ENCODE measurements at regions not wholly inside any gene's neighbourhood (a gene's known extent, or its start where the extent isn't known, plus 50 kb on each side); places are given as distances from the start of the nearest gene placed in this dataset.

DNA sequence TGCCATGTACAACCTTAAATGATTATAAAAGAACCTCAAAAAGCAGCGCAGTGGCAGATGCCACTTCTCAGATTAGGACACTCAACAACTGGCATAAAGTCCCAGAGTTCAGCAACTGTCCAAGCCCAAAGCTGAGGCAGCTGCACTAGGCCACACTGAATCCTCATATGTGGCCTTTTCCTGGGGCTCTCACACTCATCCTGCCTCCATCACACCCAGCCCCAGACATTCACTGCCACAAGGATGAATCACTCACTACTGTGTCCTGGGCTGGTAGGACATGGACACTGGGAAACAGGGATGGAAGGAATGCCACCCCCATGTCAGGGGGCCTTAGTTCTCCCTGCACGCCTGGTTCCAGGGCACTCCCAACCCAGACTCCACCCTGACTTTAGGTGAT is 547.7 kb downstream of the TNS3 start:
- H3K36me3 ChIP-seq (ENCODE audit: control insufficient read depth in 2 of 2, insufficient read depth in 2 of 2, low read length in 1 of 2), result no peaks in the 10 kb centered on the region
- H3K4me1 ChIP-seq (ENCODE audit: control insufficient read depth in 2 of 2, insufficient read depth in 2 of 2, low read length in 1 of 2), result no peaks in the 10 kb centered on the region
- 94 to 99% methylated on average over 2 of the region's 2 CpGs for WGBS, 2 donors
- no peak overlapping the region for H3K4me3 ChIP-seq (ENCODE audit: low read depth in 1 of 2, low read length in 2 of 2)
- no peaks in the 10 kb centered on the region for H3K27me3 ChIP-seq (ENCODE audit: control insufficient read depth in 1 of 2, insufficient read depth in 2 of 2, low read length in 2 of 2)
- H3K9me3 ChIP-seq (ENCODE audit: control insufficient read depth in 2 of 2, insufficient read depth in 1 of 2, low read depth in 1 of 2, low read length in 1 of 2), result no peaks in the 10 kb centered on the region
- no peak overlapping the region for H3K27ac ChIP-seq (ENCODE audit: low read depth in 2 of 2, low read length in 1 of 2)

DNA sequence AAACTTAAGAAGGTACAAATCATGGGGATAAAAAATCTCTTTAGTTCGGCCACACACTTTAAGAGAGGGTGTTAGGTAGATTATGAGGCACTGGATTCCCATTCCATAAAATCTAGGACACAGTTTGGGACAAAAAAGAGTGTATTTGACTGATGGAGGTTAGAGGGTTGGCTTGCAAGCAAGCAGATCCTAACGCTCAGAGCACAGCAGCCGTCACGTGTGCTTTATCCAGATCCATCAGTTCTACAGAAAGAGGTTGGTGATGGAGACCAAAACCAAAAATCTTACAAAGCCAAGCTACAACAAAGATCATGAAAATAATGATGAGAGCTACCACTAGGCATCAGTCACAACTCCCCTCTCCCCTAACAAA is 549.4 kb downstream of the TNS3 start:
- WGBS, 2 donors, result 75 to 79% methylated on average over 4 of the region's 4 CpGs
- Histone ChIP-seq H3K27ac (ENCODE audit: low read depth in 2 of 2, low read length in 1 of 2) (no peak overlapping the region), H3K36me3 (ENCODE audit: control insufficient read depth in 2 of 2, insufficient read depth in 2 of 2, low read length in 1 of 2) (no peaks in the 10 kb centered on the region), H3K27me3 (ENCODE audit: control insufficient read depth in 1 of 2, insufficient read depth in 2 of 2, low read length in 2 of 2) (no peaks in the 10 kb centered on the region), H3K4me1 (ENCODE audit: control insufficient read depth in 2 of 2, insufficient read depth in 2 of 2, low read length in 1 of 2) (no peaks in the 10 kb centered on the region), H3K9me3 (ENCODE audit: control insufficient read depth in 2 of 2, insufficient read depth in 1 of 2, low read depth in 1 of 2, low read length in 1 of 2) (no peaks in the 10 kb centered on the region), H3K4me3 (ENCODE audit: low read depth in 1 of 2, low read length in 2 of 2) (no peak overlapping the region)

DNA sequence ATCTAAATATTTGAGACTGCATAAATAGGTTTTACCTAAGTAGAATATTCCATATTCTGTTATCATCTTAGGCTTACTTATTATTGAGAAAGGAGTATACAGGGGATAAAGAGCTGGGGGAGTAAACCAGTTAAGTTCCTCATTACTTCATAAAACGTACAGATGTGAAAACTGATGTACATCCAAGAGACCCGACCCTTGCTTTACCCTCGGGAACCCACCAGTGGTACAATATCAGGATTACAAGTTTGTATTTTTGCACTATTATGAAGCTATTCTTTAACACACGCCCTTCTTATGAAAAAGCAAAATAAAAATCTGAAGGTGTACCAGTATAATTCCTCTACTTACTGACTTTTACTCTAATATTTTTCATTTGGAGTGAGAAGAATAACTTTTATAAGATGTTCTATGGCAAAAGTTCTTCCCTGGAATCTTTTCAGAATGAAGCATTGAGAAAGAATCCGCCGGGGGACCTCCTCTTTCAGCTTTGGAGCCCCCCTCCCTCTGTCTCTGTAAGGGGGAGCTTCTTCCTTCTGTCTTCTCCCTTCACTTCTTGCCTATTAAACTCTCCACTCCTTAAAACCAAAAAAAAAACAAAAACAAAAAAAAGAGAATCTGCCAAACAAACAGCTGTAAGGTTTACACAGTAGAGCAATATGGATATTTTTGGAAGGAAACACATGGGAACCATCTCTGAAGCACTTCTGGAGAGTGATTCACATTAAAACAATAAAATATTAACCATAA is 550.0 kb downstream of the TNS3 start:
- Histone ChIP-seq H3K36me3 (ENCODE audit: control insufficient read depth in 2 of 2, insufficient read depth in 2 of 2, low read length in 1 of 2) (no peaks in the 10 kb centered on the region), H3K27me3 (ENCODE audit: control insufficient read depth in 1 of 2, insufficient read depth in 2 of 2, low read length in 2 of 2) (no peaks in the 10 kb centered on the region), H3K9me3 (ENCODE audit: control insufficient read depth in 2 of 2, insufficient read depth in 1 of 2, low read depth in 1 of 2, low read length in 1 of 2) (no peaks in the 10 kb centered on the region), H3K4me1 (ENCODE audit: control insufficient read depth in 2 of 2, insufficient read depth in 2 of 2, low read length in 1 of 2) (no peaks in the 10 kb centered on the region), H3K4me3 (ENCODE audit: low read depth in 1 of 2, low read length in 2 of 2) (no peak overlapping the region), H3K27ac (ENCODE audit: low read depth in 2 of 2, low read length in 1 of 2) (no peak overlapping the region)
- WGBS, 2 donors, result 66 to 68% methylated on average over 6 of the region's 6 CpGs

DNA sequence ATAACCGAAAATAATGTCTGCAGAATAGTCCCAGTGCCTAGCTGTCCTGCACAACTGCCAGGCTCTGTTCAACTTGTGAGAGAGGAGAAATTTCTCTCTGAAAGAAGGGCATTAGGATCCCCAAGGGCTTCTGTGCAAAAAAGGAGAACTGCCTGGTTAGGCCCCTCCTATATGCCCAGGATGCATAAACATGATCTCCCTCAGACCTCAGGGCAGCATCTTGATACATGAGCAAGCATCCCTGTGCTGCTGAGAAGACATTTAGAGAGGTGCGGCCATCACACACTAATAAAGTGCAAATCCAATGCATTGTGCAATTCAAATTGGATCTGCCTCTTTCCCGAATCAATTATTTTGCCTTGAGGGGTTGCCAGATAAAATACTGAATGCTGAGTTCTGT is 553.6 kb downstream of the TNS3 start:
- Histone ChIP-seq H3K36me3 (ENCODE audit: control insufficient read depth in 2 of 2, insufficient read depth in 2 of 2, low read length in 1 of 2) (no peaks in the 10 kb centered on the region), H3K9me3 (ENCODE audit: control insufficient read depth in 2 of 2, insufficient read depth in 1 of 2, low read depth in 1 of 2, low read length in 1 of 2) (no peaks in the 10 kb centered on the region), H3K27me3 (ENCODE audit: control insufficient read depth in 1 of 2, insufficient read depth in 2 of 2, low read length in 2 of 2) (no peaks in the 10 kb centered on the region), H3K27ac (ENCODE audit: low read depth in 2 of 2, low read length in 1 of 2) (no peak overlapping the region), H3K4me3 (ENCODE audit: low read depth in 1 of 2, low read length in 2 of 2) (no peak overlapping the region), H3K4me1 (ENCODE audit: control insufficient read depth in 2 of 2, insufficient read depth in 2 of 2, low read length in 1 of 2) (no peaks in the 10 kb centered on the region)
- 70 to 83% methylated on average over 3 of the region's 3 CpGs for WGBS, 2 donors

DNA sequence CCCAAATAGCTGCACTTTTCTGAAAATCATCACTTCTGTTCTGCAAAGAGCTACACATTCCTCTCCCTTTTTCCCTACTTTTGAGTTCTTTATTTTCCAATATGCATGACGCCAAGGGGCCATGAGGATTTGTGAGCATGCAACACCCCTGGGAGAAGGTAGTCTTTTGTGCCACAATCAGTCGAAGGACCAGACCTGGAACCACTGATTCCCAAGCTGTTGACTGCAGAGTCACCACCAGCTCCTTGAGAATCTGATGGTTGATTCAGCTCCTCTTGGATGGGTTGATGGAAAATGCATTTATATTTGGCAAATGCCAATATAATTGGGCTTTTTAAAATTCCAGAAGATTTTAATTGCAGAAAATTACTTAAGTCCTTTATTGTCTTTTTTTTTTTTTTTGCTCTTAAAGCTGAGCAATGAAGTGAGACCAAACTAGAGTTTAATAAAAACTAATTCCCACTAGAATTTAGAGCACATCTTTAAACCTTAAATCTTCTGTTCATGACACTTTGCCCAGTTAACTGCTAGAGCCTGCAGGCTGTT is 554.1 kb downstream of the TNS3 start:
- Histone ChIP-seq H3K36me3 (ENCODE audit: control insufficient read depth in 2 of 2, insufficient read depth in 2 of 2, low read length in 1 of 2) (no peaks in the 10 kb centered on the region), H3K27me3 (ENCODE audit: control insufficient read depth in 1 of 2, insufficient read depth in 2 of 2, low read length in 2 of 2) (no peaks in the 10 kb centered on the region), H3K9me3 (ENCODE audit: control insufficient read depth in 2 of 2, insufficient read depth in 1 of 2, low read depth in 1 of 2, low read length in 1 of 2) (no peaks in the 10 kb centered on the region), H3K4me1 (ENCODE audit: control insufficient read depth in 2 of 2, insufficient read depth in 2 of 2, low read length in 1 of 2) (no peaks in the 10 kb centered on the region), H3K27ac (ENCODE audit: low read depth in 2 of 2, low read length in 1 of 2) (no peak overlapping the region), H3K4me3 (ENCODE audit: low read depth in 1 of 2, low read length in 2 of 2) (no peak overlapping the region)
- WGBS, 2 donors, result 77 to 83% methylated on average over 2 of the region's 2 CpGs

DNA sequence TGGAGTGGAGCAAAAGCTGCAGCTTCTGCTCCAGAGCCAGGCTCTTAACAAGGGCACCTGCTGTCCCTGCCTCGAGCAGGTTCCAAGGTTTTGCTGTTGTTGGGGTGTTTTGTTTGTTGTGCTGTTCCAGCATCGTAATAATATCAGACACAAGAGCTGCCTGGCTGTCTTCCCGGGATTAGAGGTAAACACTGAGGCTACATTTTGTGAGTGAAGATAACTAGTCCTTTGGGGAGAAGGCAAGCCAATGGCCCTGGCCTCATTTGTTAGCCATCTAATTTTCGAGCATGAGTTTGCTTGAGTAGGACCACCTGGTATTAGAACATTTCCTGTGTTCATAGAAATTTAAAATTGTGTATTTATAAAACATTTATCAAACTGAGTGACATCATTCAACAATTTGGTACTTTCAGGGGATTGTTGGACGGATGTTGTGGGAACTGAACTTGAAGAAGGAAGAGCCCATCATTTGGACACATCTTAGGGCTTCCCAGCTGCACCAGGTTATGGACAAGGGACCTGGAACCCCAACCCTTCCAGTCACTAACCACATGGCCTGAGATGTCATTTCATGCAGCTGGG is 555.0 kb downstream of the TNS3 start:
- WGBS, 2 donors, result 59 to 62% methylated on average over 5 of the region's 5 CpGs
- no peak overlapping the region for H3K27ac ChIP-seq (ENCODE audit: low read depth in 2 of 2, low read length in 1 of 2)
- H3K4me3 ChIP-seq (ENCODE audit: low read depth in 1 of 2, low read length in 2 of 2), result no peak overlapping the region
- no peaks in the 10 kb centered on the region for H3K9me3 ChIP-seq (ENCODE audit: control insufficient read depth in 2 of 2, insufficient read depth in 1 of 2, low read depth in 1 of 2, low read length in 1 of 2)
- H3K36me3 ChIP-seq (ENCODE audit: control insufficient read depth in 2 of 2, insufficient read depth in 2 of 2, low read length in 1 of 2), result no peaks in the 10 kb centered on the region
- no peaks in the 10 kb centered on the region for H3K27me3 ChIP-seq (ENCODE audit: control insufficient read depth in 1 of 2, insufficient read depth in 2 of 2, low read length in 2 of 2)
- no peaks in the 10 kb centered on the region for H3K4me1 ChIP-seq (ENCODE audit: control insufficient read depth in 2 of 2, insufficient read depth in 2 of 2, low read length in 1 of 2)

DNA sequence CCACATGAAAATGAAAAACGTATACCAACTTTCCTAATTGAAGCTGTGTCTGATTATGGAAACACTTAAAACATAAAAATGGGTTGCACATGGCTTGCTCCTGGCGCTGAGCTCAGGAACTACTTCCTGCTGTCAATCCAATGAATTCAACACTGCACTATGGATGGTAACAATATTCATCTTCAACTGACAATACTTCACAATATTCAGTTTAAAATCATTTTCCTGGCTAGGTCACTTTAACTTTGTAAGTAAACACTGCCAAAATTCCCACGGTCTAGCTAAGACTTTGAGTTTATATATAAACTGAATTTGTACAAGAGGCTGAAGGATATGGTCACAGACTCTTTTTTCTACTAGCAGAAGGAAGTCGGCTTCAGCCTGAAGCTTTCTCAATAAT is 556.9 kb downstream of the TNS3 start:
- Histone ChIP-seq H3K36me3 (ENCODE audit: control insufficient read depth in 2 of 2, insufficient read depth in 2 of 2, low read length in 1 of 2) (no peaks in the 10 kb centered on the region), H3K4me1 (ENCODE audit: control insufficient read depth in 2 of 2, insufficient read depth in 2 of 2, low read length in 1 of 2) (no peaks in the 10 kb centered on the region), H3K27me3 (ENCODE audit: control insufficient read depth in 1 of 2, insufficient read depth in 2 of 2, low read length in 2 of 2) (no peaks in the 10 kb centered on the region), H3K9me3 (ENCODE audit: control insufficient read depth in 2 of 2, insufficient read depth in 1 of 2, low read depth in 1 of 2, low read length in 1 of 2) (no peaks in the 10 kb centered on the region), H3K4me3 (ENCODE audit: low read depth in 1 of 2, low read length in 2 of 2) (no peak overlapping the region), H3K27ac (ENCODE audit: low read depth in 2 of 2, low read length in 1 of 2) (no peak overlapping the region)
- 54 to 60% methylated on average over 4 of the region's 4 CpGs for WGBS, 2 donors

DNA sequence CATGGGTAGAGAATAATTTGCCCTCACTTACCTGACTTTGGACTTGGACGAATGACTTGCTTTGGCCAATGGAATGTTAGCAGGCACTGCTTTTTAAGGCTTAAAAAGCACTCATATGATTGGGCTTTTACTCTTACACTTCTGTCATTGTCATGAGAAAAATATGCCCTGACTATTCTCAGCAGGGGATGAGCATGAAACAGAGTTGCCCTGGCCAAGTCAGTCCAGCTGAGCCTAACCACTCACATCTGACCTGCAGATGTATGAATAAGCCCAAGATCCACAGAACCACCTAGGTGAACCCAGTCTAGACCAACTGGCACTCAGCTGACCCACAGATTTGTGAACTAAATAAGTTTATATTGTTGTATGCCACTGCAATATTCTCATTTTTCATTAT is 573.5 kb downstream of the TNS3 start:
- Histone ChIP-seq H3K27ac (ENCODE audit: low read depth in 2 of 2, low read length in 1 of 2) (no peak overlapping the region), H3K4me1 (ENCODE audit: control insufficient read depth in 2 of 2, insufficient read depth in 2 of 2, low read length in 1 of 2) (no peaks in the 10 kb centered on the region), H3K36me3 (ENCODE audit: control insufficient read depth in 2 of 2, insufficient read depth in 2 of 2, low read length in 1 of 2) (no peaks in the 10 kb centered on the region), H3K9me3 (ENCODE audit: control insufficient read depth in 2 of 2, insufficient read depth in 1 of 2, low read depth in 1 of 2, low read length in 1 of 2) (no peaks in the 10 kb centered on the region), H3K4me3 (ENCODE audit: low read depth in 1 of 2, low read length in 2 of 2) (no peak overlapping the region), H3K27me3 (ENCODE audit: control insufficient read depth in 1 of 2, insufficient read depth in 2 of 2, low read length in 2 of 2) (no peaks in the 10 kb centered on the region)
- WGBS, 2 donors, result 85 to 97% methylated on average over 1 of the region's 1 CpG

DNA sequence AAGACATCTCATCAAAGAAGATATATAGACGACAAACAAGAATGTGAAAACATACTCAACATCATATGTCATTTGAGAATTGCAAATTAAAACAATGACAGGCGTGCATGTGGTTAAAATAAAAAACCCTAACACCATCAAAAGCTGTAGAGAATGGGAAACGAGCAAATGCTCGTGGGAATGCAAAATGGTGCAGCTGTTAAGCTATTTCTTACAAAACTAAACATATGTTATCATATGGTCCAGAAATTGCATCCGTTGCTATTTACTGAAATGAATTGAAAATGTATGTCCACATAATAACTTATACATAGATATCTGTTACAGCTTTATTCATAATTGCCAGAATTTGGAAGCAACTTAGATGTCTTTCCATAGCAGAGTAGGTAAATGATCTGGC is 574.4 kb downstream of the TNS3 start:
- H3K36me3 ChIP-seq (ENCODE audit: control insufficient read depth in 2 of 2, insufficient read depth in 2 of 2, low read length in 1 of 2), result no peaks in the 10 kb centered on the region
- H3K4me1 ChIP-seq (ENCODE audit: control insufficient read depth in 2 of 2, insufficient read depth in 2 of 2, low read length in 1 of 2), result no peaks in the 10 kb centered on the region
- H3K27ac ChIP-seq (ENCODE audit: low read depth in 2 of 2, low read length in 1 of 2), result no peak overlapping the region
- no peak overlapping the region for H3K4me3 ChIP-seq (ENCODE audit: low read depth in 1 of 2, low read length in 2 of 2)
- 71% methylated on average over 5 of the region's 5 CpGs for WGBS, 2 donors
- H3K27me3 ChIP-seq (ENCODE audit: control insufficient read depth in 1 of 2, insufficient read depth in 2 of 2, low read length in 2 of 2), result no peaks in the 10 kb centered on the region
- no peaks in the 10 kb centered on the region for H3K9me3 ChIP-seq (ENCODE audit: control insufficient read depth in 2 of 2, insufficient read depth in 1 of 2, low read depth in 1 of 2, low read length in 1 of 2)

DNA sequence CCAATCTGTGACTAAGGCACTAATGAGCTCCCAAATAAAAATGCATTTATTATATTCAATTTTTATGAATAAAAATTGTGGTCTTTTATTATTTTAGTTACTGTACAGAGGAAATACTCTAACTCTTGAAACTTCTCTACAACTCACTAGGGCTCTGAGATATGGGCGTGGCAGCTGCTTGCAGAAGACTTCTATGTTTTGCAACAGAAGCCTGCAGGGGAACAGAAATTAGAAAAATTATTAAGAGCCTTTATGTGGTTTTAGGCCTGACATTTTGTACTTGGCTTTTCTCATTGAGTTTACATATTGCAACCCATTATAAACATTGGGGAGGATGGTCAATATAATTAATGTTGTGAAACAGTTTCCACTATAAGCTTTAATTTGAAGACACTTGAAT is 581.4 kb downstream of the TNS3 start:
- H3K9me3 ChIP-seq (ENCODE audit: control insufficient read depth in 2 of 2, insufficient read depth in 1 of 2, low read depth in 1 of 2, low read length in 1 of 2), result no peaks in the 10 kb centered on the region
- 68 to 70% methylated on average over 1 of the region's 1 CpG for whole genome bisulfite sequencing, 2 donors
- no peaks in the 10 kb centered on the region for H3K4me1 ChIP-seq (ENCODE audit: control insufficient read depth in 2 of 2, insufficient read depth in 2 of 2, low read length in 1 of 2)
- no peak overlapping the region for H3K4me3 ChIP-seq (ENCODE audit: low read depth in 1 of 2, low read length in 2 of 2)
- H3K27ac ChIP-seq (ENCODE audit: low read depth in 2 of 2, low read length in 1 of 2), result no peak overlapping the region
- no peaks in the 10 kb centered on the region for H3K27me3 ChIP-seq (ENCODE audit: control insufficient read depth in 1 of 2, insufficient read depth in 2 of 2, low read length in 2 of 2)
- H3K36me3 ChIP-seq (ENCODE audit: control insufficient read depth in 2 of 2, insufficient read depth in 2 of 2, low read length in 1 of 2), result no peaks in the 10 kb centered on the region

Measured in esophagus (tissue), 2 donors.